ENCODE measurements at regions not wholly inside any gene's neighbourhood (a gene's known extent, or its start where the extent isn't known, plus 50 kb on each side); places are given as distances from the start of the nearest gene placed in this dataset.

GRCh38 chr2:226609366-226609765 is 190.3 kb downstream of the IRS1 start:
- H3K27ac ChIP-seq: no peak overlapping the region
- no peak overlapping the region for H3K4me3 ChIP-seq (ENCODE audit: low read depth, low read length)
- H3K9me3 ChIP-seq (ENCODE audit: severe bottlenecking): no peaks in the 10 kb centered on the region
- no peaks in the 10 kb centered on the region for H3K36me3 ChIP-seq
- no peak for DNase-seq
- no peak for TF ChIP-seq CTCF (IDR thresholded peaks at IDR 0.05; ENCODE audit: low read depth, low read length)
- H3K27me3 ChIP-seq (ENCODE audit: insufficient read depth, low read depth, severe bottlenecking): no peaks in the 10 kb centered on the region

- Histone ChIP-seq H3K27me3 (ENCODE audit: insufficient read depth, low read depth, severe bottlenecking) (no peaks in the 10 kb centered on the region), H3K9me3 (ENCODE audit: severe bottlenecking) (no peaks in the 10 kb centered on the region), H3K27ac (no peak overlapping the region), H3K4me3 (ENCODE audit: low read depth, low read length) (no peak overlapping the region), H3K36me3 (no peaks in the 10 kb centered on the region)
- no peak for TF ChIP-seq CTCF (IDR thresholded peaks at IDR 0.05; ENCODE audit: low read depth, low read length)
- no peak for DNase-seq
These were observed 191.2 kb downstream of the IRS1 start for GRCh38 chr2:226608451-226608850.

GRCh38 chr2:226607379-226607778 is 192.2 kb downstream of the IRS1 start:
- Histone ChIP-seq H3K27me3 (ENCODE audit: insufficient read depth, low read depth, severe bottlenecking) (no peaks in the 10 kb centered on the region), H3K27ac (no peak overlapping the region), H3K9me3 (ENCODE audit: severe bottlenecking) (no peaks in the 10 kb centered on the region), H3K4me3 (ENCODE audit: low read depth, low read length) (no peak overlapping the region), H3K36me3 (no peaks in the 10 kb centered on the region)
- no peak for TF ChIP-seq CTCF (IDR thresholded peaks at IDR 0.05; ENCODE audit: low read depth, low read length)
- DNase-seq: no peak

GRCh38 chr2:226605642-226606041 is 194.0 kb downstream of the IRS1 start:
- no peak for TF ChIP-seq CTCF (IDR thresholded peaks at IDR 0.05; ENCODE audit: low read depth, low read length)
- Histone ChIP-seq H3K4me3 (ENCODE audit: low read depth, low read length) (no peak overlapping the region), H3K9me3 (ENCODE audit: severe bottlenecking) (no peaks in the 10 kb centered on the region), H3K27ac (no peak overlapping the region), H3K36me3 (no peaks in the 10 kb centered on the region), H3K27me3 (ENCODE audit: insufficient read depth, low read depth, severe bottlenecking) (no peaks in the 10 kb centered on the region)
- no peak for DNase-seq

- H3K9me3 ChIP-seq (ENCODE audit: severe bottlenecking): no peaks in the 10 kb centered on the region
- no peaks in the 10 kb centered on the region for H3K36me3 ChIP-seq
- no peak for DNase-seq
- H3K27ac ChIP-seq: no peak overlapping the region
- no peak overlapping the region for H3K4me3 ChIP-seq (ENCODE audit: low read depth, low read length)
- no peaks in the 10 kb centered on the region for H3K27me3 ChIP-seq (ENCODE audit: insufficient read depth, low read depth, severe bottlenecking)
- TF ChIP-seq CTCF (IDR thresholded peaks at IDR 0.05; ENCODE audit: low read depth, low read length): no peak
These were observed 196.0 kb downstream of the IRS1 start for GRCh38 chr2:226603606-226604005.

GRCh38 chr2:226601881-226602662 is 197.5 kb downstream of the IRS1 start:
- Histone ChIP-seq H3K36me3 (no peaks in the 10 kb centered on the region), H3K4me3 (ENCODE audit: low read depth, low read length) (no peak overlapping the region), H3K27me3 (ENCODE audit: insufficient read depth, low read depth, severe bottlenecking) (no peaks in the 10 kb centered on the region), H3K9me3 (ENCODE audit: severe bottlenecking) (no peaks in the 10 kb centered on the region), H3K27ac (no peak overlapping the region)
- no peak for TF ChIP-seq CTCF (IDR thresholded peaks at IDR 0.05; ENCODE audit: low read depth, low read length)
- DNase-seq: no peak

All from WERI-Rb-1 (cell line).